ENCODE measurements at regions not wholly inside any gene's neighbourhood (a gene's known extent, or its start where the extent isn't known, plus 50 kb on each side); places are given as distances from the start of the nearest gene placed in this dataset.

GRCh38 chr12:90151491-90152015 is 442.9 kb upstream of the ATP2B1 start:
- Histone ChIP-seq H3K36me3 (no peaks in the 10 kb centered on the region), H3K27ac (no peak overlapping the region), H3K4me1 (no peaks in the 10 kb centered on the region), H3K4me3 (no peak overlapping the region), H3K27me3 (no peaks in the 10 kb centered on the region), H3K9me3 (no peaks in the 10 kb centered on the region)
- DNase-seq = no peak
- no peak for TF ChIP-seq POLR2A (IDR thresholded peaks at IDR 0.05)
- no peak for TF ChIP-seq CTCF (IDR thresholded peaks at IDR 0.05)

- Histone ChIP-seq H3K9me3 (no peaks in the 10 kb centered on the region), H3K27me3 (no peaks in the 10 kb centered on the region), H3K27ac (no peak overlapping the region), H3K36me3 (no peaks in the 10 kb centered on the region), H3K4me1 (no peaks in the 10 kb centered on the region), H3K4me3 (no peak overlapping the region)
- no peak for DNase-seq
- TF ChIP-seq POLR2A (IDR thresholded peaks at IDR 0.05) (no peak), CTCF (IDR thresholded peaks at IDR 0.05) (no peak)
Measured at GRCh38 chr12:90149453-90149852, 440.8 kb upstream of the ATP2B1 start.

GRCh38 chr12:90129366-90130030 is 420.9 kb upstream of the ATP2B1 start:
- H3K9me3 ChIP-seq = no peaks in the 10 kb centered on the region
- DNase-seq = no peak
- no peaks in the 10 kb centered on the region for H3K27me3 ChIP-seq
- no peak overlapping the region for H3K27ac ChIP-seq
- TF ChIP-seq POLR2A (IDR thresholded peaks at IDR 0.05) = no peak
- TF ChIP-seq CTCF (IDR thresholded peaks at IDR 0.05) = no peak
- no peaks in the 10 kb centered on the region for H3K36me3 ChIP-seq
- no peak overlapping the region for H3K4me3 ChIP-seq
- H3K4me1 ChIP-seq = no peaks in the 10 kb centered on the region

- no peak for DNase-seq
- Histone ChIP-seq H3K27me3 (no peaks in the 10 kb centered on the region), H3K36me3 (no peaks in the 10 kb centered on the region), H3K27ac (no peak overlapping the region), H3K4me1 (no peaks in the 10 kb centered on the region), H3K4me3 (no peak overlapping the region), H3K9me3 (no peaks in the 10 kb centered on the region)
- no peak for TF ChIP-seq POLR2A (IDR thresholded peaks at IDR 0.05)
- no peak for TF ChIP-seq CTCF (IDR thresholded peaks at IDR 0.05)
Measured at GRCh38 chr12:90128526-90128925, 419.9 kb upstream of the ATP2B1 start.

- no peak for DNase-seq
- H3K4me3 ChIP-seq = no peak overlapping the region
- H3K36me3 ChIP-seq = no peaks in the 10 kb centered on the region
- H3K4me1 ChIP-seq = no peaks in the 10 kb centered on the region
- H3K27me3 ChIP-seq = no peaks in the 10 kb centered on the region
- H3K27ac ChIP-seq = no peak overlapping the region
- TF ChIP-seq CTCF (IDR thresholded peaks at IDR 0.05) (no peak), POLR2A (IDR thresholded peaks at IDR 0.05) (no peak)
- peaks cover 0 to 4% (median 0%) of the 10 kb centered on the region in 4 donors for H3K9me3 ChIP-seq
Measured at GRCh38 chr12:90126125-90126524, 417.5 kb upstream of the ATP2B1 start.
